HL-60 (cell line): ENCODE measurements at regions not wholly inside any gene's neighbourhood (a gene's known extent, or its start where the extent isn't known, plus 50 kb on each side); places are given as distances from the start of the nearest gene placed in this dataset.

ENCODE experiments used
- DNase-seq, 2 experiments: peaks; one replicate each; pipeline ENCODE4 v3.0.0-alpha.2; 2010 to 2020; ENCODE audit warnings: low read depth in 1 of 2, low spot score in 1 of 2
- H3K27ac ChIP-seq: fragments of 250-450 bp; sonication (Bioruptor Pico); replicated peaks from 2 replicates; pipeline ENCODE4 v1.5.1; 2020; ENCODE audit warnings: mild to moderate bottlenecking, moderate library complexity
- H3K27me3 ChIP-seq: fragments of 250-450 bp; sonication (Bioruptor Pico); 2 replicates; pipeline ENCODE4 v1.5.1; 2021; ENCODE audit warnings: mild to moderate bottlenecking, moderate library complexity; ENCODE audit not compliant: insufficient read depth, poor library complexity, severe bottlenecking
- H3K4me3 ChIP-seq: replicated peaks from 2 replicates; pipeline ENCODE4 v1.5.1; 2011; ENCODE audit warnings: mild to moderate bottlenecking, control low read depth, low read length; ENCODE audit not compliant: insufficient read depth
- CTCF ChIP-seq: IDR thresholded peaks from one replicate; pipeline ENCODE4 v1.5.1; 2011; ENCODE audit warnings: low read length, control low read depth, inconsistent platforms; ENCODE audit not compliant: insufficient read depth
- GABPA ChIP-seq: IDR thresholded peaks from 2 replicates; pipeline ENCODE4 v1.6.1; 2012; ENCODE audit warnings: low read depth
- POLR2AphosphoS5 ChIP-seq: IDR thresholded peaks from 2 replicates; pipeline ENCODE4 v1.6.1; 2012; ENCODE audit warnings: low read depth
- REST ChIP-seq: IDR thresholded peaks from 2 replicates; pipeline ENCODE4 v1.6.1; 2012; ENCODE audit warnings: low read depth; ENCODE audit not compliant: insufficient replicate concordance
- SPI1 ChIP-seq: IDR thresholded peaks from 2 replicates; pipeline ENCODE4 v1.6.1; 2012; ENCODE audit warnings: low read depth, mild to moderate bottlenecking, borderline replicate concordance

- peak overlapping the region; percentile 72 for H3K27ac ChIP-seq
- H3K27me3 ChIP-seq = no peaks in the 10 kb centered on the region
- H3K4me3 ChIP-seq = no peak overlapping the region
- TF ChIP-seq REST (no peak), GABPA (no peak), CTCF (no peak), SPI1 (no peak), POLR2AphosphoS5 (no peak)
- peak in 1 of 2 experiments; percentile 35 for DNase-seq
These were observed 544.5 kb upstream of the ATP2B1 start for GRCh38 chr12:90253136-90253535.

- TF ChIP-seq GABPA = no peak
- no peak for TF ChIP-seq SPI1
- no peak for TF ChIP-seq CTCF
- no peak for TF ChIP-seq POLR2AphosphoS5
- TF ChIP-seq REST = no peak
- H3K4me3 ChIP-seq = no peak overlapping the region
- H3K27ac ChIP-seq = no peak overlapping the region
- H3K27me3 ChIP-seq = no peaks in the 10 kb centered on the region
- peak; percentile 6 to 8 for DNase-seq
These were observed 542.1 kb upstream of the ATP2B1 start for GRCh38 chr12:90250766-90251165.

GRCh38 chr12:90250042-90250441 lies 541.4 kb upstream of the ATP2B1 start:
- DNase-seq = no peak
- H3K27me3 ChIP-seq = no peaks in the 10 kb centered on the region
- no peak overlapping the region for H3K4me3 ChIP-seq
- TF ChIP-seq SPI1 = no peak
- no peak for TF ChIP-seq GABPA
- no peak for TF ChIP-seq REST
- TF ChIP-seq CTCF = no peak
- TF ChIP-seq POLR2AphosphoS5 = no peak
- no peak overlapping the region for H3K27ac ChIP-seq
